ENCODE measurements at regions not wholly inside any gene's neighbourhood (a gene's known extent, or its start where the extent isn't known, plus 50 kb on each side); places are given as distances from the start of the nearest gene placed in this dataset.

DNA sequence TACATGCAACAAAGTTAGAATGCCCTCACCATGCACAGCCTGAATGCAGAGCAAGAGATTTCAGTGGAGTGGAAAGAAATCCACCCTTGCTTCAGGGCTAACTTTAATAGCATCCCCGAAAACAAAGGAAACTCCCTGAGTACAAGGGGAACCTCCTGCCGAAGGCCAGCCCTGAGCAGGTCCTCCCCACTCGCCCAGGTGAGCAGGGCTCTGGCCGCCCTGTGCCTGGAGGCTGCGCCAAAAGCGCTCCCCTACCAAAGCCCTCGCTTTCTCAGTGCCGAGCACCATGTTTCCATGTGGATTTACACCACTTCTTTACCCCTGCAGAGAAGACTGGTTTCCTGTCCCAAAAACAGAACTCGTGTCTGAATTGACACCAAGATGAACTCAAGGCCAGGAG, 61.9 kb upstream of the RPS6KA2 start:
- TF ChIP-seq, protein P1, sequence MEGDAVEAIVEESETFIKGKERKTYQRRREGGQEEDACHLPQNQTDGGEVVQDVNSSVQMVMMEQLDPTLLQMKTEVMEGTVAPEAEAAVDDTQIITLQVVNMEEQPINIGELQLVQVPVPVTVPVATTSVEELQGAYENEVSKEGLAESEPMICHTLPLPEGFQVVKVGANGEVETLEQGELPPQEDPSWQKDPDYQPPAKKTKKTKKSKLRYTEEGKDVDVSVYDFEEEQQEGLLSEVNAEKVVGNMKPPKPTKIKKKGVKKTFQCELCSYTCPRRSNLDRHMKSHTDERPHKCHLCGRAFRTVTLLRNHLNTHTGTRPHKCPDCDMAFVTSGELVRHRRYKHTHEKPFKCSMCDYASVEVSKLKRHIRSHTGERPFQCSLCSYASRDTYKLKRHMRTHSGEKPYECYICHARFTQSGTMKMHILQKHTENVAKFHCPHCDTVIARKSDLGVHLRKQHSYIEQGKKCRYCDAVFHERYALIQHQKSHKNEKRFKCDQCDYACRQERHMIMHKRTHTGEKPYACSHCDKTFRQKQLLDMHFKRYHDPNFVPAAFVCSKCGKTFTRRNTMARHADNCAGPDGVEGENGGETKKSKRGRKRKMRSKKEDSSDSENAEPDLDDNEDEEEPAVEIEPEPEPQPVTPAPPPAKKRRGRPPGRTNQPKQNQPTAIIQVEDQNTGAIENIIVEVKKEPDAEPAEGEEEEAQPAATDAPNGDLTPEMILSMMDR (IDR thresholded peaks at IDR 0.05) = no peak
- TF ChIP-seq POLR2A (IDR thresholded peaks at IDR 0.05; ENCODE audit: low read length) (no peak), EP300 (IDR thresholded peaks at IDR 0.05) (no peak), JUN (IDR thresholded peaks at IDR 0.05) (no peak), NR3C1 (IDR thresholded peaks at IDR 0.05) (no peak), MAZ (IDR thresholded peaks at IDR 0.05; ENCODE audit: borderline replicate concordance, low read depth, low read length) (no peak), CBX2 (IDR thresholded peaks at IDR 0.05; ENCODE audit: borderline replicate concordance, low read depth) (no peak), RCOR1 (IDR thresholded peaks at IDR 0.05; ENCODE audit: low read depth, low read length) (no peak), MYC (IDR thresholded peaks at IDR 0.05; ENCODE audit: borderline replicate concordance, low read length) (no peak), KDM1A (IDR thresholded peaks at IDR 0.05; ENCODE audit: low read depth) (no peak)
- TF ChIP-seq, protein P2, sequence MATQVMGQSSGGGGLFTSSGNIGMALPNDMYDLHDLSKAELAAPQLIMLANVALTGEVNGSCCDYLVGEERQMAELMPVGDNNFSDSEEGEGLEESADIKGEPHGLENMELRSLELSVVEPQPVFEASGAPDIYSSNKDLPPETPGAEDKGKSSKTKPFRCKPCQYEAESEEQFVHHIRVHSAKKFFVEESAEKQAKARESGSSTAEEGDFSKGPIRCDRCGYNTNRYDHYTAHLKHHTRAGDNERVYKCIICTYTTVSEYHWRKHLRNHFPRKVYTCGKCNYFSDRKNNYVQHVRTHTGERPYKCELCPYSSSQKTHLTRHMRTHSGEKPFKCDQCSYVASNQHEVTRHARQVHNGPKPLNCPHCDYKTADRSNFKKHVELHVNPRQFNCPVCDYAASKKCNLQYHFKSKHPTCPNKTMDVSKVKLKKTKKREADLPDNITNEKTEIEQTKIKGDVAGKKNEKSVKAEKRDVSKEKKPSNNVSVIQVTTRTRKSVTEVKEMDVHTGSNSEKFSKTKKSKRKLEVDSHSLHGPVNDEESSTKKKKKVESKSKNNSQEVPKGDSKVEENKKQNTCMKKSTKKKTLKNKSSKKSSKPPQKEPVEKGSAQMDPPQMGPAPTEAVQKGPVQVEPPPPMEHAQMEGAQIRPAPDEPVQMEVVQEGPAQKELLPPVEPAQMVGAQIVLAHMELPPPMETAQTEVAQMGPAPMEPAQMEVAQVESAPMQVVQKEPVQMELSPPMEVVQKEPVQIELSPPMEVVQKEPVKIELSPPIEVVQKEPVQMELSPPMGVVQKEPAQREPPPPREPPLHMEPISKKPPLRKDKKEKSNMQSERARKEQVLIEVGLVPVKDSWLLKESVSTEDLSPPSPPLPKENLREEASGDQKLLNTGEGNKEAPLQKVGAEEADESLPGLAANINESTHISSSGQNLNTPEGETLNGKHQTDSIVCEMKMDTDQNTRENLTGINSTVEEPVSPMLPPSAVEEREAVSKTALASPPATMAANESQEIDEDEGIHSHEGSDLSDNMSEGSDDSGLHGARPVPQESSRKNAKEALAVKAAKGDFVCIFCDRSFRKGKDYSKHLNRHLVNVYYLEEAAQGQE (IDR thresholded peaks at IDR 0.05) = no peak
- TF ChIP-seq, protein P3, sequence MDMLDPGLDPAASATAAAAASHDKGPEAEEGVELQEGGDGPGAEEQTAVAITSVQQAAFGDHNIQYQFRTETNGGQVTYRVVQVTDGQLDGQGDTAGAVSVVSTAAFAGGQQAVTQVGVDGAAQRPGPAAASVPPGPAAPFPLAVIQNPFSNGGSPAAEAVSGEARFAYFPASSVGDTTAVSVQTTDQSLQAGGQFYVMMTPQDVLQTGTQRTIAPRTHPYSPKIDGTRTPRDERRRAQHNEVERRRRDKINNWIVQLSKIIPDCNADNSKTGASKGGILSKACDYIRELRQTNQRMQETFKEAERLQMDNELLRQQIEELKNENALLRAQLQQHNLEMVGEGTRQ (IDR thresholded peaks at IDR 0.05) = no peak

All from A549 (cell line).